ENCODE measurements at regions not wholly inside any gene's neighbourhood (a gene's known extent, or its start where the extent isn't known, plus 50 kb on each side); places are given as distances from the start of the nearest gene placed in this dataset.
"Not testable (repeated sequence)": the region's sequence is repeated elsewhere in the genome, so short reads cannot be mapped to it uniquely, and the experiment has no call there.

DNA sequence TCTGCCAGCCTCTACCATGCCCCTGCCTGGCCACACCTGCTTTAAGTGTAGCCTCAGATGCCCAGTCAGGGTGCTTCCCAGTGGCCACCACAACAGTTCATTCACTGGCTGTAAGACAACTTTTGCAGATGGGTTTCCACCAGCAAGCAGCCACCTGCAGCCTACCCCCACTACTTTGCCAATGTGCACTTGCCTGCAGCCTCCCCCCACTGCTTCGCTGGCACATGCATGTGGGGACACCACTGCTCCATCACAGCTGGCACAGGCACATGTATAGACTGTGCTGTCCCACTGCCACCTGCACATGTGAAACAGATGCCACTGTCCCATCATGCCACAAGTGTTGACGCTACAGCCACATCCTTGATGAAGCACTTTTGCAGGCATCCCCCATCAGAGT is 723.9 kb downstream of the SH3BGRL start:
- SMC1A ChIA-PET (ENCODE audit: uncharacterized antibody, unreplicated experiment), result interaction anchor here (0.6 kb wide), 1 partner anchor 1588 kb away, joined by 3 read pairs; no protein-coding TSS in a partner anchor
- DNase-seq (ENCODE audit: low read depth, low spot score) (no peak), ATAC-seq (no peak), FAIRE-seq (no peak)
- Histone ChIP-seq H3K4me2 (ENCODE audit: control insufficient read depth, insufficient read depth) (no peak overlapping the region), H3K9ac (ENCODE audit: control insufficient read depth, insufficient read depth, low read length) (no peak overlapping the region), H3K27me3 (replicated peaks in 1 of 2; ENCODE audit: control insufficient read depth in 2 of 2, insufficient read depth in 2 of 2, low read length in 1 of 2) (no peaks in the 10 kb centered on the region), H2AFZ (ENCODE audit: control insufficient read depth, low read depth, low read length) (no peak overlapping the region), H3K36me3 (ENCODE audit: control insufficient read depth in 2 of 2, insufficient read depth in 2 of 2, low read length in 1 of 2) (no peaks in the 10 kb centered on the region), H3K27ac (ENCODE audit: control insufficient read depth, insufficient read depth) (no peak overlapping the region), H4K20me1 (ENCODE audit: control insufficient read depth, insufficient read depth) (no peaks in the 10 kb centered on the region), H3K79me2 (ENCODE audit: control insufficient read depth, insufficient read depth, low read length) (no peaks in the 10 kb centered on the region), H3K9me3 (replicated peaks; ENCODE audit: control insufficient read depth, insufficient read depth, low read length) (no peaks in the 10 kb centered on the region), H3K4me1 (ENCODE audit: control insufficient read depth, insufficient read depth, low read length) (no peaks in the 10 kb centered on the region), H3K4me3 (no peak overlapping the region)
- intact Hi-C loops (cut with micrococcal nuclease; ENCODE audit: unreplicated experiment), result no loop called here
- POLR2A ChIA-PET, result no interaction called here
- BruUV-seq (replicated peaks), result no TSS peak
- RAD21 ChIA-PET (ENCODE audit: unreplicated experiment), result no interaction called here
- 20% methylated on average over 2 of the region's 2 CpGs for WGBS (ENCODE audit: insufficient coverage, insufficient replicate concordance, low lambda C conversion rate, missing lambda C conversion rate)
- in situ Hi-C loops (cut with MboI), result no loop called here
- CTCF ChIA-PET, result no interaction called here
- no peak for TF ChIP-seq CHD2 (IDR thresholded peaks at IDR 0.05; ENCODE audit: borderline replicate concordance, low read depth, low read length)
- TF ChIP-seq CREM (IDR thresholded peaks at IDR 0.05; ENCODE audit: low read depth), result no peak
- TF ChIP-seq, protein P1, sequence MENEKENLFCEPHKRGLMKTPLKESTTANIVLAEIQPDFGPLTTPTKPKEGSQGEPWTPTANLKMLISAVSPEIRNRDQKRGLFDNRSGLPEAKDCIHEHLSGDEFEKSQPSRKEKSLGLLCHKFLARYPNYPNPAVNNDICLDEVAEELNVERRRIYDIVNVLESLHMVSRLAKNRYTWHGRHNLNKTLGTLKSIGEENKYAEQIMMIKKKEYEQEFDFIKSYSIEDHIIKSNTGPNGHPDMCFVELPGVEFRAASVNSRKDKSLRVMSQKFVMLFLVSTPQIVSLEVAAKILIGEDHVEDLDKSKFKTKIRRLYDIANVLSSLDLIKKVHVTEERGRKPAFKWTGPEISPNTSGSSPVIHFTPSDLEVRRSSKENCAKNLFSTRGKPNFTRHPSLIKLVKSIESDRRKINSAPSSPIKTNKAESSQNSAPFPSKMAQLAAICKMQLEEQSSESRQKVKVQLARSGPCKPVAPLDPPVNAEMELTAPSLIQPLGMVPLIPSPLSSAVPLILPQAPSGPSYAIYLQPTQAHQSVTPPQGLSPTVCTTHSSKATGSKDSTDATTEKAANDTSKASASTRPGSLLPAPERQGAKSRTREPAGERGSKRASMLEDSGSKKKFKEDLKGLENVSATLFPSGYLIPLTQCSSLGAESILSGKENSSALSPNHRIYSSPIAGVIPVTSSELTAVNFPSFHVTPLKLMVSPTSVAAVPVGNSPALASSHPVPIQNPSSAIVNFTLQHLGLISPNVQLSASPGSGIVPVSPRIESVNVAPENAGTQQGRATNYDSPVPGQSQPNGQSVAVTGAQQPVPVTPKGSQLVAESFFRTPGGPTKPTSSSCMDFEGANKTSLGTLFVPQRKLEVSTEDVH (IDR thresholded peaks at IDR 0.05; ENCODE audit: low read depth, partially characterized antibody), result no peak
- TF ChIP-seq NBN (IDR thresholded peaks at IDR 0.05), result no peak

DNA sequence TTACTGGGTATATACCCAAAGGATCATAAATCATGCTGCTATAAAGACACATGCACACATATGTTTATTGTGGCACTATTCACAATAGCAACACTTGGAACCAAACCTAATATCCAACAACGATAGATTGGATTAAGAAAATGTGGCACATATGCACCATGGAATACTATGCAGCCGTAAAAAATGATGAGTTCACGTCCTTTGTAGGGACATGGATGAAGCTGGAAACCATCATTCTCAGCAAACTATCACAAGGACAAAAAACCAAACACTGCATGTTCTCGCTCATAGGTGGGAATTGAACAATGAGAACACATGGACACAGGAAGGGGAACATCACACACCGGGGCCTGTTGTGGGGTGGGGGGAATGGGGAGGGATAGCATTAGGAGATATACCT is 744.0 kb downstream of the SH3BGRL start:
- in situ Hi-C loops (cut with MboI), result not testable (repeated sequence)
- 15% methylated on average over 4 of the region's 5 CpGs for WGBS (ENCODE audit: insufficient coverage, insufficient replicate concordance, low lambda C conversion rate, missing lambda C conversion rate)

More for the DNA sequence above, 744.0 kb downstream of the SH3BGRL start:
- H3K36me3 ChIP-seq (ENCODE audit: control insufficient read depth in 2 of 2, insufficient read depth in 2 of 2, low read length in 1 of 2); BruUV-seq (replicated peaks); POLR2A ChIA-PET; H2AFZ ChIP-seq (ENCODE audit: control insufficient read depth, low read depth, low read length); FAIRE-seq; H3K27me3 ChIP-seq (replicated peaks in 1 of 2; ENCODE audit: control insufficient read depth in 2 of 2, insufficient read depth in 2 of 2, low read length in 1 of 2); H3K79me2 ChIP-seq (ENCODE audit: control insufficient read depth, insufficient read depth, low read length); ATAC-seq; SMC1A ChIA-PET (ENCODE audit: uncharacterized antibody, unreplicated experiment); H3K4me3 ChIP-seq; intact Hi-C loops (cut with micrococcal nuclease; ENCODE audit: unreplicated experiment); H3K4me1 ChIP-seq (ENCODE audit: control insufficient read depth, insufficient read depth, low read length); H3K9ac ChIP-seq (ENCODE audit: control insufficient read depth, insufficient read depth, low read length); H3K4me2 ChIP-seq (ENCODE audit: control insufficient read depth, insufficient read depth); RAD21 ChIA-PET (ENCODE audit: unreplicated experiment); CTCF ChIA-PET; H3K9me3 ChIP-seq (replicated peaks; ENCODE audit: control insufficient read depth, insufficient read depth, low read length); DNase-seq (ENCODE audit: low read depth, low spot score); H3K27ac ChIP-seq (ENCODE audit: control insufficient read depth, insufficient read depth); H4K20me1 ChIP-seq (ENCODE audit: control insufficient read depth, insufficient read depth): not testable (repeated sequence)

Measured in GM12878 (cell line).